ENCODE measurements at regions not wholly inside any gene's neighbourhood (a gene's known extent, or its start where the extent isn't known, plus 50 kb on each side); places are given as distances from the start of the nearest gene placed in this dataset.

DNA sequence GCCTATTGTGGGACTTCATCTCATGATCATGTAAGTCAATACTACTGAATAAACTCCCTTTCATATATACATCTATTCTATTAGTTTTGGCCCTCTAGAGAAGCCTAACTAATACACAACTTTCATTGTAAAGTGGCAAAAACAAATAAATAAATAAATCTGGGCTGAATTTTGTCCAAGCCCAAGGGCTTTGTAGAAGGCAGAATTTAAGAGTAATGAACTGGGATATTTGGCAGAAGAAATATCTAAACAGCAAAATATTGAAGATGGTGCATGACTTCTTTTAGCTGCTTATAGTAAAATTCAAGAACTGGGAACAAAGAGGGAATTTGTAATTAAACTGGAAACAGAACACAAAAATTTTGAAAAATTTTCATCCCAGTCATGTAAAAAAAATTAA, 246.7 kb upstream of the GULP1 start:
- no peak overlapping the region for H3K27ac ChIP-seq (ENCODE audit: low read depth, low read length)
- H2BK15ac ChIP-seq (replicated peaks; ENCODE audit: low read depth), result no peak overlapping the region
- H2BK120ac ChIP-seq (ENCODE audit: low read depth, low read length), result no peak overlapping the region
- no peak overlapping the region for H2BK5ac ChIP-seq (ENCODE audit: low read length)
- no peak overlapping the region for H3K56ac ChIP-seq (ENCODE audit: low read length)
- no peaks in the 10 kb centered on the region for H3K79me1 ChIP-seq (ENCODE audit: low read length)
- H4K8ac ChIP-seq (ENCODE audit: low read depth, low read length), result no peak overlapping the region
- no peak overlapping the region for H3K4me2 ChIP-seq (ENCODE audit: low read length)
- H3K4ac ChIP-seq (ENCODE audit: low read depth, low read length), result no peak overlapping the region
- no peaks in the 10 kb centered on the region for H3K79me2 ChIP-seq (ENCODE audit: control insufficient read depth, insufficient read depth, low read length)
- no peak overlapping the region for H3K4me3 ChIP-seq (ENCODE audit: low read length)
- H3K4me1 ChIP-seq (ENCODE audit: control insufficient read depth, low read depth, low read length), result no peaks in the 10 kb centered on the region
- no peaks in the 10 kb centered on the region for H3K27me3 ChIP-seq (ENCODE audit: insufficient read depth, low read length, poor library complexity)
- no peak overlapping the region for H3K9ac ChIP-seq (ENCODE audit: low read length)
- H4K5ac ChIP-seq (ENCODE audit: low read length), result no peak overlapping the region
- no peak overlapping the region for H3K18ac ChIP-seq (ENCODE audit: low read length)
- no peak for DNase-seq
- H3K23ac ChIP-seq (ENCODE audit: low read length), result no peak overlapping the region
- H2AK5ac ChIP-seq (ENCODE audit: low read length), result no peak overlapping the region
- H3K36me3 ChIP-seq (ENCODE audit: control insufficient read depth, insufficient read depth, low read length), result no peaks in the 10 kb centered on the region

DNA sequence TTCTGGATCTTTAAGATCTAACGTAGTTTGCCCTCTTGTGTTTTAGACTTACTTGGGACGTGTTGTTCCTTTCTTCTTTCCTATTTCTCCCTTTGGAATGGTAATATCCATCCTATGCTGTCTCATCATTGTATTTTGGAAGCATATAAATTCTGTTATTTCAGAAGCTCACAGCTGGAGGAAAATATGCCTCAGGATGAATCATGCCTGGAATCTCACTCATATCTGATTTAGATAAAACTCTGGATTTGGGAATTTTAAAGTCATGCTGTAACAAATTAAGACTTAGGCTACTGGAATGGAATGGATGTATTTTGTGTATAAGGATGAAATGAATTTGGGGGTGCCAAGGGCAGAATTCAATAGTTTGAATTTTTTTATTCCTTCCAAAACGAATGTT, 245.2 kb upstream of the GULP1 start:
- WGBS (ENCODE audit: extremely low coverage, insufficient coverage, low lambda C conversion rate), result no CpG with 5 or more reads among the region's 3 CpGs
- H3K56ac ChIP-seq (ENCODE audit: low read length), result no peak overlapping the region

DNA sequence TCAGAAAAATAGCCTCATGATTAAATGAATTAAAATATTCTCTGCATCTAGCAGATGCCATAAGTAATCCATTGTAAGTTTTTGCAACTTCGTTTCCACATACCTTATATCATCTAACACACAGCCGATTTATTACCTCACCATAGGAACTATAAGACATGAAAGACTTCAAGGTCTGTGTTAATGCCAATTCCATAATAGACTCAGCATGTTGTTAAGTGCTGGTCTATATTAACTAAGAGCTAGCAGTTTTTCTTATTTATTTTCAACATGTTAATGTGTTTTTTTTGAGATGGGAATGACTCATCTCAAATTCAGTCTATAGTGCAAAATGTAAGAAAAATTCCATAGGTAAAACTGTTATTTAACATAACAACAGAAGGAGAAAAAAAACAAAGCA, 243.9 kb upstream of the GULP1 start:
- H3K79me1 ChIP-seq (ENCODE audit: low read length), result no peaks in the 10 kb centered on the region
- no peak overlapping the region for H4K5ac ChIP-seq (ENCODE audit: low read length)
- H2BK120ac ChIP-seq (ENCODE audit: low read depth, low read length), result no peak overlapping the region
- no peaks in the 10 kb centered on the region for H3K79me2 ChIP-seq (ENCODE audit: control insufficient read depth, insufficient read depth, low read length)
- H3K4me2 ChIP-seq (ENCODE audit: low read length), result no peak overlapping the region
- no peak overlapping the region for H4K8ac ChIP-seq (ENCODE audit: low read depth, low read length)
- H2AK5ac ChIP-seq (ENCODE audit: low read length), result no peak overlapping the region
- no peaks in the 10 kb centered on the region for H3K27me3 ChIP-seq (ENCODE audit: insufficient read depth, low read length, poor library complexity)
- H3K4me1 ChIP-seq (ENCODE audit: control insufficient read depth, low read depth, low read length), result no peaks in the 10 kb centered on the region
- H3K23ac ChIP-seq (ENCODE audit: low read length), result no peak overlapping the region
- H2BK15ac ChIP-seq (replicated peaks; ENCODE audit: low read depth), result no peak overlapping the region
- DNase-seq, result no peak
- WGBS (ENCODE audit: extremely low coverage, insufficient coverage, low lambda C conversion rate), result no CpG with 5 or more reads among the region's 2 CpGs
- no peaks in the 10 kb centered on the region for H3K36me3 ChIP-seq (ENCODE audit: control insufficient read depth, insufficient read depth, low read length)
- H3K27ac ChIP-seq (ENCODE audit: low read depth, low read length), result no peak overlapping the region
- no peak overlapping the region for H3K4me3 ChIP-seq (ENCODE audit: low read length)
- no peak overlapping the region for H2BK5ac ChIP-seq (ENCODE audit: low read length)
- no peak overlapping the region for H3K18ac ChIP-seq (ENCODE audit: low read length)
- no peak overlapping the region for H3K4ac ChIP-seq (ENCODE audit: low read depth, low read length)
- H3K9ac ChIP-seq (ENCODE audit: low read length), result no peak overlapping the region
- no peak overlapping the region for H3K56ac ChIP-seq (ENCODE audit: low read length)

More for the DNA sequence above, 245.2 kb upstream of the GULP1 start:
- Histone ChIP-seq H2BK120ac (ENCODE audit: low read depth, low read length) (no peak overlapping the region), H4K5ac (ENCODE audit: low read length) (no peak overlapping the region), H3K27me3 (ENCODE audit: insufficient read depth, low read length, poor library complexity) (no peaks in the 10 kb centered on the region), H3K4me3 (ENCODE audit: low read length) (no peak overlapping the region), H3K23ac (ENCODE audit: low read length) (no peak overlapping the region), H4K8ac (ENCODE audit: low read depth, low read length) (no peak overlapping the region), H3K18ac (ENCODE audit: low read length) (no peak overlapping the region), H3K4me2 (ENCODE audit: low read length) (no peak overlapping the region), H2AK5ac (ENCODE audit: low read length) (no peak overlapping the region), H2BK5ac (ENCODE audit: low read length) (no peak overlapping the region), H3K79me1 (ENCODE audit: low read length) (no peaks in the 10 kb centered on the region), H3K4me1 (ENCODE audit: control insufficient read depth, low read depth, low read length) (no peaks in the 10 kb centered on the region), H3K4ac (ENCODE audit: low read depth, low read length) (no peak overlapping the region), H2BK15ac (replicated peaks; ENCODE audit: low read depth) (no peak overlapping the region), H3K27ac (ENCODE audit: low read depth, low read length) (no peak overlapping the region), H3K79me2 (ENCODE audit: control insufficient read depth, insufficient read depth, low read length) (no peaks in the 10 kb centered on the region), H3K36me3 (ENCODE audit: control insufficient read depth, insufficient read depth, low read length) (no peaks in the 10 kb centered on the region), H3K9ac (ENCODE audit: low read length) (no peak overlapping the region)
- DNase-seq, result no peak

- H3K79me1 ChIP-seq (ENCODE audit: low read length), result no peaks in the 10 kb centered on the region
- no peaks in the 10 kb centered on the region for H3K27me3 ChIP-seq (ENCODE audit: insufficient read depth, low read length, poor library complexity)
- WGBS (ENCODE audit: extremely low coverage, insufficient coverage, low lambda C conversion rate), result no CpG with 5 or more reads among the region's 2 CpGs
- no peak overlapping the region for H3K27ac ChIP-seq (ENCODE audit: low read depth, low read length)
- H3K4ac ChIP-seq (ENCODE audit: low read depth, low read length), result no peak overlapping the region
- H4K8ac ChIP-seq (ENCODE audit: low read depth, low read length), result no peak overlapping the region
- H3K56ac ChIP-seq (ENCODE audit: low read length), result no peak overlapping the region
- no peak overlapping the region for H2BK5ac ChIP-seq (ENCODE audit: low read length)
- H2AK5ac ChIP-seq (ENCODE audit: low read length), result no peak overlapping the region
- H3K23ac ChIP-seq (ENCODE audit: low read length), result no peak overlapping the region
- no peak overlapping the region for H4K5ac ChIP-seq (ENCODE audit: low read length)
- no peaks in the 10 kb centered on the region for H3K4me1 ChIP-seq (ENCODE audit: control insufficient read depth, low read depth, low read length)
- H3K4me3 ChIP-seq (ENCODE audit: low read length), result no peak overlapping the region
- no peak overlapping the region for H3K9ac ChIP-seq (ENCODE audit: low read length)
- no peaks in the 10 kb centered on the region for H3K36me3 ChIP-seq (ENCODE audit: control insufficient read depth, insufficient read depth, low read length)
- no peak overlapping the region for H2BK15ac ChIP-seq (replicated peaks; ENCODE audit: low read depth)
- no peak overlapping the region for H3K4me2 ChIP-seq (ENCODE audit: low read length)
- no peak overlapping the region for H3K18ac ChIP-seq (ENCODE audit: low read length)
- no peaks in the 10 kb centered on the region for H3K79me2 ChIP-seq (ENCODE audit: control insufficient read depth, insufficient read depth, low read length)
- no peak overlapping the region for H2BK120ac ChIP-seq (ENCODE audit: low read depth, low read length)
- DNase-seq, result no peak
Measured at GRCh38 chr2:188050726-188051125, 240.9 kb upstream of the GULP1 start.

DNA sequence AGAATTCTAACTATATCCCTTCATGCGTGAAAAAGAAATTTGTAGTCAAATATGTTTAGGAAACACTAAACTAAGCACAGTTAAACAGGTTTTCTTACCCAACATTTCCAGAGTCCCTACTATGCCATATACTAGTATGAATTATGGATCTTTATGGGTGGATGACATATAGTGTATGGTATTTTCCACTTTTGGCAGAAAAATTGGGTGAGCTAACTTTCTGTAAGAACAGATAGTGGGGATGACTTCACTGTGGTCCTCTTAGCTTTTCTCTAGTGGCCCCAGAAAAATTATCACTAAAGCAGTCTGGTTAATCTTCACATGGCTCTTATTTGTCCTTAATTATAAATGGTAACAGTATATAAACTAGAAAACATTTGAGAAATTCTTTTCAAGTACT, 240.0 kb upstream of the GULP1 start:
- H3K79me2 ChIP-seq (ENCODE audit: control insufficient read depth, insufficient read depth, low read length), result no peaks in the 10 kb centered on the region
- H3K4ac ChIP-seq (ENCODE audit: low read depth, low read length), result no peak overlapping the region
- no peak overlapping the region for H3K4me3 ChIP-seq (ENCODE audit: low read length)
- no peak overlapping the region for H2AK5ac ChIP-seq (ENCODE audit: low read length)
- no peak overlapping the region for H3K4me2 ChIP-seq (ENCODE audit: low read length)
- no peaks in the 10 kb centered on the region for H3K4me1 ChIP-seq (ENCODE audit: control insufficient read depth, low read depth, low read length)
- H3K9ac ChIP-seq (ENCODE audit: low read length), result no peak overlapping the region
- H3K23ac ChIP-seq (ENCODE audit: low read length), result no peak overlapping the region
- no peak overlapping the region for H4K8ac ChIP-seq (ENCODE audit: low read depth, low read length)
- H3K27me3 ChIP-seq (ENCODE audit: insufficient read depth, low read length, poor library complexity), result no peaks in the 10 kb centered on the region
- H3K18ac ChIP-seq (ENCODE audit: low read length), result no peak overlapping the region
- no peak overlapping the region for H3K27ac ChIP-seq (ENCODE audit: low read depth, low read length)
- H3K56ac ChIP-seq (ENCODE audit: low read length), result no peak overlapping the region
- H4K5ac ChIP-seq (ENCODE audit: low read length), result no peak overlapping the region
- no peak overlapping the region for H2BK5ac ChIP-seq (ENCODE audit: low read length)
- DNase-seq, result no peak
- no peaks in the 10 kb centered on the region for H3K79me1 ChIP-seq (ENCODE audit: low read length)
- no CpG with 5 or more reads among the region's 1 CpG for WGBS (ENCODE audit: extremely low coverage, insufficient coverage, low lambda C conversion rate)
- no peak overlapping the region for H2BK15ac ChIP-seq (replicated peaks; ENCODE audit: low read depth)
- H2BK120ac ChIP-seq (ENCODE audit: low read depth, low read length), result no peak overlapping the region
- H3K36me3 ChIP-seq (ENCODE audit: control insufficient read depth, insufficient read depth, low read length), result no peaks in the 10 kb centered on the region

DNA sequence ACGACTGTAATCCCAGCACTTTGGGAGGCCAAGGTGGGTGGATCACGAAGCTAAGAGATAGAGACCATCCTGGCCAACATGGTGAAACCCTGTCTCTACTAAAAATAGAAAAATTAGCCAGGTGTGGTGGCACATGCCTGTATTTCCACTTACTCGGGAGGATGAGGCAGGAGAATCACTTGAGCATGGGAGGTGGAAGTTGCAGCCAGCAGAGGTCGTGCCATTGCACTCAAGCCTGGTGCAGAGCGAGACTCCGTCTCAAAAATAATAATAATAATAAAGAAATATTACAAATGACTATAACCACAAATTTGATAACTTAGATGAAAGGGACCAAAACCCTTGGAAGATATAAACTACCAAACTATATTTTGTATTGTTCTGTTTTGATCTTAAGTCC, 226.3 kb upstream of the GULP1 start:
- H3K4me3 ChIP-seq (ENCODE audit: low read length), result no peak overlapping the region
- no peak overlapping the region for H2BK15ac ChIP-seq (replicated peaks; ENCODE audit: low read depth)
- H2BK5ac ChIP-seq (ENCODE audit: low read length), result no peak overlapping the region
- no peak overlapping the region for H3K4me2 ChIP-seq (ENCODE audit: low read length)
- H3K79me2 ChIP-seq (ENCODE audit: control insufficient read depth, insufficient read depth, low read length), result no peaks in the 10 kb centered on the region
- H3K56ac ChIP-seq (ENCODE audit: low read length), result no peak overlapping the region
- no peak overlapping the region for H2AK5ac ChIP-seq (ENCODE audit: low read length)
- H3K4ac ChIP-seq (ENCODE audit: low read depth, low read length), result no peak overlapping the region
- H3K27ac ChIP-seq (ENCODE audit: low read depth, low read length), result no peak overlapping the region
- no peaks in the 10 kb centered on the region for H3K4me1 ChIP-seq (ENCODE audit: control insufficient read depth, low read depth, low read length)
- WGBS (ENCODE audit: extremely low coverage, insufficient coverage, low lambda C conversion rate), result no CpG with 5 or more reads among the region's 6 CpGs
- DNase-seq, result no peak
- no peak overlapping the region for H2BK120ac ChIP-seq (ENCODE audit: low read depth, low read length)
- H3K23ac ChIP-seq (ENCODE audit: low read length), result no peak overlapping the region
- no peaks in the 10 kb centered on the region for H3K79me1 ChIP-seq (ENCODE audit: low read length)
- H3K9ac ChIP-seq (ENCODE audit: low read length), result no peak overlapping the region
- H3K18ac ChIP-seq (ENCODE audit: low read length), result no peak overlapping the region
- H4K5ac ChIP-seq (ENCODE audit: low read length), result no peak overlapping the region
- no peaks in the 10 kb centered on the region for H3K27me3 ChIP-seq (ENCODE audit: insufficient read depth, low read length, poor library complexity)
- H3K36me3 ChIP-seq (ENCODE audit: control insufficient read depth, insufficient read depth, low read length), result no peaks in the 10 kb centered on the region
- H4K8ac ChIP-seq (ENCODE audit: low read depth, low read length), result no peak overlapping the region
